Spleen (tissue), 11 donors: ENCODE measurements at regions not wholly inside any gene's neighbourhood (a gene's known extent, or its start where the extent isn't known, plus 50 kb on each side); places are given as distances from the start of the nearest gene placed in this dataset.

Experiments used
- DNase-seq: peaks from one replicate; pipeline ENCODE4 v3.0.0-alpha.2; 2020
- H3K27ac ChIP-seq, 8 donors: fragments of 200-600 bp; sonication (generic) in 7 of 8; 1 replicate in 4 of 8; 2 replicates in 4 of 8; pipeline versions ENCODE4 v1.5.0 to v1.8.0; 2016 to 2021; ENCODE audit warnings: inconsistent platforms in 4 of 8, mild to moderate bottlenecking in 4 of 8, moderate library complexity in 1 of 8
- H3K27me3 ChIP-seq, 7 donors: fragments of 200-600 bp; sonication (generic) in 6 of 7; replicated peaks in 1 of 7; 1 replicate in 4 of 7; 2 replicates in 3 of 7; pipeline versions ENCODE4 v1.5.0 to v1.8.0; 2016 to 2021; ENCODE audit warnings: inconsistent platforms in 3 of 7, mild to moderate bottlenecking in 1 of 7
- H3K36me3 ChIP-seq, 6 donors: fragments of 200-600 bp; sonication (generic) in 5 of 6; 1 replicate in 4 of 6; 2 replicates in 2 of 6; pipeline versions ENCODE4 v1.5.0 to v1.8.0; 2016 to 2021; ENCODE audit warnings: inconsistent platforms in 2 of 6
- H3K4me1 ChIP-seq, 6 donors: fragments of 200-600 bp; sonication (generic) in 5 of 6; 1 replicate in 3 of 6; 2 replicates in 3 of 6; pipeline versions ENCODE4 v1.5.0 to v1.8.0; 2016 to 2021; ENCODE audit warnings: inconsistent platforms in 3 of 6
- H3K4me3 ChIP-seq, 8 donors: fragments of 200-600 bp; sonication (generic) in 7 of 8; 1 replicate in 4 of 8; 2 replicates in 4 of 8; pipeline versions ENCODE4 v1.5.0 to v1.8.0; 2016 to 2021; ENCODE audit warnings: inconsistent platforms in 4 of 8, mild to moderate bottlenecking in 4 of 8, moderate library complexity in 2 of 8
- H3K9me3 ChIP-seq, 8 donors: fragments of 200-600 bp; sonication (generic) in 7 of 8; 1 replicate in 4 of 8; 2 replicates in 4 of 8; pipeline versions ENCODE4 v1.5.0 to v1.8.0; 2016 to 2021; ENCODE audit warnings: inconsistent platforms in 4 of 8
- POLR2A ChIP-seq, 3 donors: fragments of 450-650 bp; IDR thresholded peaks; one replicate each; pipeline ENCODE4 v1.5.1; 2017; ENCODE audit warnings: antibody characterized with exemption in 3 of 3, mild to moderate bottlenecking in 1 of 3
- POLR2AphosphoS5 ChIP-seq, 3 donors: sonication (generic); formaldehyde crosslinking; IDR thresholded peaks; one replicate each; pipeline ENCODE4 v1.5.1; 2017; ENCODE audit warnings: antibody characterized with exemption in 3 of 3
- WGBS, 5 donors: extraction: QIAGEN DNeasy Blood & Tissue Kit in 3 of 5; methylation state at CpG; one replicate each; pipeline versions ENCODE4 v1.1.5 to v1.1.7; 2013 to 2018; 5-methylcytosine and 5-hydroxymethylcytosine counted together
- intact Hi-C: fragments of 100-400 bp; cut with DNase I; formaldehyde crosslinking; loops from one replicate; pipeline ENCODE4 v1.15.0; 2023; ENCODE audit warnings: low total_unique reads
- TF ChIP-seq, protein P1 (sequence below), 11 experiments: fragments of 200-600 bp in 7 of 11; fragments of 450-650 bp in 4 of 11; sonication (generic) in 4 of 11; IDR thresholded peaks in 8 of 11; conservative IDR thresholded peaks in 3 of 11; 1 replicate in 7 of 11; 2 replicates in 4 of 11; pipeline versions ENCODE4 v1.4.0 to v1.8.0; 2016 to 2021; ENCODE audit warnings: antibody characterized with exemption in 11 of 11, inconsistent platforms in 4 of 11, mild to moderate bottlenecking in 1 of 11
- donor health status: healthy with polysubstance abuse.
- donor health status: DM: no; HTN: no; CAD: no; lungs with moderate emphysema.
- donor health status: DM: no; HTN: no; CAD: no.
- donor health status: Bipolar disorder and iron deficiency.
- donor health status: healthy.
- donor health status: DM: no; HTN: no; CAD: no.
- donor health status: DM: yes; HTN: yes; CAD: no.

DNA sequence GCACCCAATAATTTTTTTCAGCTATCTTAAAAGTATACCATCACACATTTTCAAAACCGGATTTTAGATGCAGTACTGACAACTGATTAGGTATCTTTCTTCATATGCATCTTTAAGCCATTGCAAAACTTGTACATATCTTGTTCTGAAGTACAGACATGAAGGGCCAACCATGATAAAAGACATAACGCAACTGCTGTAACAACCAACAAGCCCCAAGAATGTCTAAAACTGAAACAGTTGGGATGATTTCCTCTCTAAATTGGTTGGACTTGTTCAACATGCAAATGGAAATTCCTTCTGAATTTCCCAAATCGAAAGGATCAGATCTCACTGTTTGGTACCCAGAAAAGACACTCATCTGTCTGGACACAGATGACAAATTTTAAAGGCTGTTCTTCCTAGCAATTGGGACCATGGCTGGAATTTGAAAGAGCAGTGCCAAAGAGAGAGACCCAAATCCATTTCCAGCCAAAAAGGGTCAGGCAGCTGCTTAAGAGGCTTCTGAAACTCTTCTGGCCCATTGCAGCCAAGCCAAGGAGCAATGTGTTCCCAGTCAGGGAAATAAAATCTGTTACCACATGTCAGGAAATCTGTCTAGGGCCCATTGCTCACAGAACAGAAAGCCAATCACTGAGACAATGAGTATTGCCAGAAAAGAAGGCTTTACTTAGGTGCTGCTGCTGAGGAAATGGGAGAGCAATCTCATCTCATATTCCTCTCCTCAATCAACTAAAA is 1122.4 kb upstream of the USP15 start:
- intact Hi-C loops, result no loop called here
- no peak for DNase-seq
- Histone ChIP-seq H3K36me3 (no peaks in the 10 kb centered on the region), H3K4me1 (no peaks in the 10 kb centered on the region), H3K4me3 (no peak overlapping the region), H3K9me3 (peaks cover 0 to 29% (median 13%) of the 10 kb centered on the region in 8 donors), H3K27me3 (no peaks in the 10 kb centered on the region), H3K27ac (no peak overlapping the region)
- TF ChIP-seq POLR2AphosphoS5 (IDR thresholded peaks at IDR 0.05) (no peak), POLR2A (IDR thresholded peaks at IDR 0.05) (no peak)
- TF ChIP-seq, protein P1, sequence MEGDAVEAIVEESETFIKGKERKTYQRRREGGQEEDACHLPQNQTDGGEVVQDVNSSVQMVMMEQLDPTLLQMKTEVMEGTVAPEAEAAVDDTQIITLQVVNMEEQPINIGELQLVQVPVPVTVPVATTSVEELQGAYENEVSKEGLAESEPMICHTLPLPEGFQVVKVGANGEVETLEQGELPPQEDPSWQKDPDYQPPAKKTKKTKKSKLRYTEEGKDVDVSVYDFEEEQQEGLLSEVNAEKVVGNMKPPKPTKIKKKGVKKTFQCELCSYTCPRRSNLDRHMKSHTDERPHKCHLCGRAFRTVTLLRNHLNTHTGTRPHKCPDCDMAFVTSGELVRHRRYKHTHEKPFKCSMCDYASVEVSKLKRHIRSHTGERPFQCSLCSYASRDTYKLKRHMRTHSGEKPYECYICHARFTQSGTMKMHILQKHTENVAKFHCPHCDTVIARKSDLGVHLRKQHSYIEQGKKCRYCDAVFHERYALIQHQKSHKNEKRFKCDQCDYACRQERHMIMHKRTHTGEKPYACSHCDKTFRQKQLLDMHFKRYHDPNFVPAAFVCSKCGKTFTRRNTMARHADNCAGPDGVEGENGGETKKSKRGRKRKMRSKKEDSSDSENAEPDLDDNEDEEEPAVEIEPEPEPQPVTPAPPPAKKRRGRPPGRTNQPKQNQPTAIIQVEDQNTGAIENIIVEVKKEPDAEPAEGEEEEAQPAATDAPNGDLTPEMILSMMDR (IDR thresholded peaks at IDR 0.05 in 8 of 11, conservative IDR thresholded peaks at IDR 0.05 in 3 of 11), result no peak
- WGBS, 5 donors, result 81 to 95% (median 82%) methylated on average over 3 of the region's 3 CpGs

DNA sequence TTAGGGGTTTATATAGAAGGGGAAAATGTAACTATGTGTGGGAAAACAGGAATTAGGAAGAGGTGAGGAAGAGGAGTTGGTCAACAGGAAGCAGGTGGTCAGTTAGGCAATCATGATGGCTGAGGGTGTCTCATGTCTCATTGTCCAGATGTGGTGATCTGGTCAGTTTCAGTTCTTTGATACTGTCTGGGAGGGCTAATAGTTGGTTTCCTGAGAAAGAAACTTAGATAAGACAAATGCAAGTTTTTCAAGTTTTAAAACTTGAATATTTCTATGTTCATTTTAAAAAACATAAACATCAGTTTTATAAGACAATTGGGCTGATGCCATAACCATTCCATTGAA is 1121.8 kb upstream of the USP15 start:
- intact Hi-C loops, result no loop called here
- Histone ChIP-seq H3K4me1 (no peaks in the 10 kb centered on the region), H3K27me3 (no peaks in the 10 kb centered on the region), H3K27ac (no peak overlapping the region), H3K4me3 (no peak overlapping the region), H3K9me3 (peaks cover 0 to 25% (median 12%) of the 10 kb centered on the region in 8 donors), H3K36me3 (no peaks in the 10 kb centered on the region)
- TF ChIP-seq POLR2AphosphoS5 (IDR thresholded peaks at IDR 0.05) (no peak), POLR2A (IDR thresholded peaks at IDR 0.05) (no peak)
- TF ChIP-seq, protein P1 (IDR thresholded peaks at IDR 0.05 in 8 of 11, conservative IDR thresholded peaks at IDR 0.05 in 3 of 11), result no peak
- no peak for DNase-seq

DNA sequence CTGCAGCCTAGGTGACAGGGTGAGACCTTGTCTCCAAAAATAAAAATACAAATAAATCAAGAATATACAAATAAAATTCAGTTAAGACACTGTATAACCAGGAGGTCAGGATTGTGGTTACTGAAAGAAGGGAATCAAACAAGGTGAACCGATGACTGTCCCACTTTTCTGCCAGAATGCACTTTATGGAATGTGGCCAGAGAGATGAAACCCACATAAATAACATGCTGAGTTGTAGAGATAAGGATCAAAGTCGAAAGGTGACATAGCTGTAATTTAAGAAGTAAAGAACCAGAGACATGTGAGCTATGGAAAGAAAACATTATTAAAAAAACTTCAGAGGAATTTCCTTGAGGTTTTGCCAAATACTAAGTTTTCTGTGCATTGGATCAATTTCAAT is 1098.2 kb upstream of the USP15 start:
- Histone ChIP-seq H3K4me1 (no peaks in the 10 kb centered on the region), H3K36me3 (no peaks in the 10 kb centered on the region), H3K27ac (no peak overlapping the region), H3K9me3 (peaks cover 0 to 52% (median 22%) of the 10 kb centered on the region in 8 donors), H3K4me3 (no peak overlapping the region), H3K27me3 (no peaks in the 10 kb centered on the region)
- intact Hi-C loops, result no loop called here
- 33 to 56% (median 54%) methylated on average over 2 of the region's 2 CpGs for WGBS, 5 donors
- TF ChIP-seq POLR2A (IDR thresholded peaks at IDR 0.05) (no peak), POLR2AphosphoS5 (IDR thresholded peaks at IDR 0.05) (no peak)
- TF ChIP-seq, protein P1 (IDR thresholded peaks at IDR 0.05 in 8 of 11, conservative IDR thresholded peaks at IDR 0.05 in 3 of 11), result no peak
- no peak for DNase-seq

DNA sequence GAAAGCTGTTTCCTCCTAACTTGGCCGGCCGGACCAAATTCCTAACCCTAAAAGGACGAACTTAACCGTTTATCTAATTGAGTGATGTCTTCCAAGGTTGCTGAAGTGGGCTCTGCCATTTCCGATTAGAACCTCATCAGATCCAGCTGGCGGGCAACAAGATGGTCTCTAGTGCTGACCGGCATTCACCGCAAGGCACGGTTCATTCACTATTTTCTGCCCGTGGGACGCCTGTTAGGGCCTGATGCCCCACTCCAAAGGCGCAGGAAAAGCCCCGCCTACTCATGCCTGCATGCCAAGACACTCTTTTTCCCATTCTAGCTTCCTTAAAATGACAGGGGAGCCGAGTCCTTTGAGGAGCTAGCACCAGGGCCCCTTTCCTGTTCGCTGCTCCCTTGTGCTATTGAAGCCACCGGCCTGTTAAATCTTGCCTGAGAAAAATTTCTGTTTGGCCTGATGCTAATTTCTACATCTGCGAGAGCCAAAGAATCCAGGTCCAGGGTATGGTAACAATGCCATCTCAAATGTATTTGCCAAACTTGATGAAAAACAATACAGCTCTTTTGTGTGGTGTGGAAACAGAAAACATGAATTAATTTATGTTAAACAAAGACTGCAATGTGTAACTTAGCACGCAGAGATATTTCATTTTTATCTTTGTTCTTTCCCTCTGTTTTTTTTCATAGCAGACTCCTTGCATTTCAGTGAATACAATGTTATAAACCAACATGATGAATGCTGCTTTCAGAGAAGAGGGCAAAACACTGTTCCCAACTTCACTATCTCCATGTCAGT is 1071.2 kb upstream of the USP15 start:
- DNase-seq, result no peak
- Histone ChIP-seq H3K36me3 (no peaks in the 10 kb centered on the region), H3K9me3 (peaks cover 0 to 19% (median 0%) of the 10 kb centered on the region in 8 donors), H3K4me1 (no peaks in the 10 kb centered on the region), H3K27me3 (no peaks in the 10 kb centered on the region), H3K27ac (no peak overlapping the region), H3K4me3 (no peak overlapping the region)
- intact Hi-C loops, result no loop called here
- 84 to 88% (median 85%) methylated on average over 18 of the region's 18 CpGs for WGBS, 5 donors
- TF ChIP-seq POLR2A (IDR thresholded peaks at IDR 0.05), result no peak
- no peak for TF ChIP-seq POLR2AphosphoS5 (IDR thresholded peaks at IDR 0.05)
- TF ChIP-seq, protein P1 (IDR thresholded peaks at IDR 0.05 in 8 of 11, conservative IDR thresholded peaks at IDR 0.05 in 3 of 11), result no peak
